Activated naive CD4-positive, alpha-beta T cell treated with anti-CD3 and anti-CD28 coated beads, Interleukin-2, amount 10 ng/mL, durations not matched to agents 7 days and 5 days (primary cell): ENCODE measurements at regions not wholly inside any gene's neighbourhood (a gene's known extent, or its start where the extent isn't known, plus 50 kb on each side); places are given as distances from the start of the nearest gene placed in this dataset.

Experiments used
- CTCF ChIA-PET: fragments of 350-600 bp; sonication (Branson Sonifier 250); formaldehyde crosslinking; loops from one replicate; lab custom pipeline; 2021; ENCODE audit warnings: antibody characterized with exemption; lab: Charles Lee
- DNase-seq: peaks from one replicate; pipeline ENCODE4 v3.0.0-alpha.2; 2020
- H3K27ac Mint-ChIP-seq: one replicate; pipeline ENCODE4 v1.8.0; 2021; ENCODE audit warnings: mild to moderate bottlenecking, moderate library complexity, mixed read lengths
- H3K27me3 Mint-ChIP-seq: one replicate; pipeline ENCODE4 v1.8.0; 2021; ENCODE audit warnings: mild to moderate bottlenecking, mixed read lengths
- H3K36me3 Mint-ChIP-seq: one replicate; pipeline ENCODE4 v1.8.0; 2021; ENCODE audit warnings: mixed read lengths
- H3K4me1 Mint-ChIP-seq: one replicate; pipeline ENCODE4 v1.8.0; 2021; ENCODE audit warnings: mixed read lengths
- H3K4me3 Mint-ChIP-seq: one replicate; pipeline ENCODE4 v1.8.0; 2021; ENCODE audit warnings: mild to moderate bottlenecking, moderate library complexity, mixed read lengths
- H3K9me3 Mint-ChIP-seq: one replicate; pipeline ENCODE4 v1.8.0; 2021; ENCODE audit warnings: mixed read lengths

DNA sequence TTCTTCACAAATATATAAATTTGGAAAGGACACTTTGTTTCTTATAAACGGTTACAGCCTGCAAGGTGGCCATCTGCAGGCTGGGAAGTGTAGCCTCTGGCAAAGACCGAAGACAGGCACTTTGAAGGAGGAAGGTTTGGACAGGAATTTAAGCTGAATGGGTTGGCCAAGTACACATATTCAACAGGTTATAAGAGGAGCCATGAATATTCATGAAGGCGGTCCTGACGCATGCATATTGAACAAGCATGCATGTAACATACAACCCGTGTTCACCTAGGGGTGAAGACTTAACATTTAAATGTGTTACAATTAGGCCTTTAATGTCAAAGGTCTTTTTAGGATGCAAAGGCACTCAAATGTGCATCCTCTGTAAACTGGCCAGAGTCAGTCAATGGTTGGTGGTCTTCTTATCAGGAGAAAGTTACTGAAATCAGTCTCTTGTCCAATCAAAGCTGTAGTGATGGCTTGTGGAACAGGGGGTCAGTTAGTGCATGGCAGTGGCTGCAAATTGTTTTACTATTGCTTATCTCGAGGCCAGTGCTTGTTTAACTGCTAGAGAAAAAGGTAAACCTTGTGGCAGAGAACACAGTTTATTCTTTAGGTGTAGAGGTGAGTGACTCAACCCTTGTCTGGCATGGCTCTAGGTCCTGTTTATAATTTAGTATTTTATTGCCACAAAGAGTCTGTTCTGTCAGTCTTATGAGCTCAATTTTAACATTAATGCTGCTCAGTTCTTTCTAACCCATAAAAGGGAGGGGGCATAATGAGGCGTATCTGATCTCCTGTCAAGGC lies 70.3 kb upstream of the F3 start:
- no peak overlapping the region for H3K4me3 Mint-ChIP-seq
- no peaks in the 10 kb centered on the region for H3K36me3 Mint-ChIP-seq
- H3K27me3 Mint-ChIP-seq: peaks cover 9% of the 10 kb centered on the region
- H3K9me3 Mint-ChIP-seq: no peaks in the 10 kb centered on the region
- DNase-seq: no peak
- H3K4me1 Mint-ChIP-seq: peaks cover 2% of the 10 kb centered on the region
- no peak overlapping the region for H3K27ac Mint-ChIP-seq
- CTCF ChIA-PET: interaction anchor here (1.1 kb wide), 1 partner anchor 57 kb away, joined by 3 read pairs; no protein-coding TSS in a partner anchor

DNA sequence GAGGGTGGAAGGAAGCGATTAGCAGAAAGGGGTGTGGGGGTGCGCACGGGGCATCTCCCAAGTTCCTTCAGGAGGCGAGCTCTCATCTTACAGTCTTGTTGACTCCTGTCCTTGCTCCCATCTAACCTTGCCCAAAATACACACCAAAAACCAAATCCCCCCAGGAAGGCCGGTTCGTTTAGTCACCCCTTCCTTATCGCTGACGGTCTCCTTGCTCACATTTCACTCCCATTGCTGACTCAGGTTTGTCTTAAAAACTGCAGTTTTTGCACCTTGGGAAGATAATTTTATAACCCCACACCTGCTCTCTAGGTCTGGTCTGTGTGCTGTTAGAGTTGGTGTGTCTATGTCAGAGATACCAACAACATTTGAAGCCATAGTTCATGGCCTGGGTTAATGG lies 68.1 kb upstream of the F3 start:
- H3K4me3 Mint-ChIP-seq: no peak overlapping the region
- no peaks in the 10 kb centered on the region for H3K36me3 Mint-ChIP-seq
- no peak overlapping the region for H3K27ac Mint-ChIP-seq
- CTCF ChIA-PET: no interaction called here
- no peak for DNase-seq
- H3K27me3 Mint-ChIP-seq: peaks cover 10% of the 10 kb centered on the region
- H3K4me1 Mint-ChIP-seq: no peaks in the 10 kb centered on the region
- H3K9me3 Mint-ChIP-seq: no peaks in the 10 kb centered on the region

DNA sequence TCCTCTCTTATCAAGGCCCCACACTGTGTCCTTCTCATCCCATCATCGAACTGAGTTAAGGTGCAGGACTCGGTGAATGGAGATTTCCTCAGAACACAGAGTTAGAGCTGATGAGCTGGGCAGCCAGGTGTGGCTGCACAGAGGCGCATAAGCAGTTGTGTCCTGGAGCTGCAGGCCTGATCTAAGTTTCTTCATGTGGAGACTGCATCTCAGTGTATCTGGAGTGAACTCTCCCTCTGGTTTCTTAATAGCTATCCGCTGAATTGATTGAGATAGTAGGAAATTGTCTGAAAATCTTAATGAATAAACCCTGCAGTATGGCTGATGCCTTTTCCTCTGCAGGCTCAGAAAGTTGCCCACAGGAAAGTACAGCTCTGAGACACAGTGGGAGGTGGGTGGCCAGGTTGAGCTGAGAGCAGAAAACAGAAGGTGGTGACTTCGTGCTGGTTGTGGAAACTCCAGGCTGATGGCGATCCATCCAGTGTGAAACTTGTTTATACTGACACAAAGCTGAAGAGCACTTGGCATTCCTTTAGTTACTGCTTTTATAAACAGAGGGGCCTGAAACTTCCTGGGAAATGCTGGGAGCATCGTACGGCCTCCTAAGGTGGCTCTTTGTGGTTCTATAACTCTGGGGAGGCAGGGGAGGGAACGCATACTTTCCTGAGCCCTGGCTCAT lies 67.4 kb upstream of the F3 start:
- H3K36me3 Mint-ChIP-seq: no peaks in the 10 kb centered on the region
- H3K4me3 Mint-ChIP-seq: no peak overlapping the region
- H3K27ac Mint-ChIP-seq: no peak overlapping the region
- H3K4me1 Mint-ChIP-seq: no peaks in the 10 kb centered on the region
- H3K9me3 Mint-ChIP-seq: no peaks in the 10 kb centered on the region
- peaks cover 15% of the 10 kb centered on the region for H3K27me3 Mint-ChIP-seq
- no peak for DNase-seq
- CTCF ChIA-PET: no interaction called here

DNA sequence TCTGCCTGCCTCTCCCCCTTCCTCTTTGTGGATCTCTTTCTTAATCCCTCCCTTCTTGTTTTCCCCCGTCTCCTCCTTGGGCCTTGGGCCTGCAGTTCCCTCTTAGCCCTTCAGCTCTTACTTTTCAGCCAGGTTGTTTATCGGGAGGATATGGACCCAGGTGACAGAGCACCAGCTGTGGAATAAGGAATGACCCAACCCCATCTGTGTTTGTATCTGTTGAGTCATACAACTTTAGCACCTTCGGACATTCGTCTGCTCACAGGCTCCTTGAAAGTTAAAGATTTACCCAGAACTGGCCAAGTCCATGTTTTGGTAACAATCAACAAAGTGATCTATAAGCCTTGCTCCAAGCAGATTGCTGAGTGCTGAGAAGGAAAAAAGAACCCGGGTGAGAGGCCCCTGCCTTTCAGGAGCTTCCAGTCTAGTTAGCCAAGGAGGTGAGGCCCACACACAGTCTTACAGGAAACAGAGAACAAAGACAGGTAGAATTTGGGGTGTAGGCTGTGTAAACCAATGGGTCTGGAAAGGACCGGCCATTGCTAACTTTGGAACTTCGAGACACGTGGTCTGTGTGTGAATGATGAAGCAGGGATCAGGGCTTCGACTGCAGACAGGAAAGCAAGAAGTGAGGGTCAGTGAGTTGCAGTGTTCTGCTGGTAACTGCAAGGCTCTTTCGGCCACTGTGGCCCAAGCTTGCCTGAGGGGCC lies 66.7 kb upstream of the F3 start:
- H3K27ac Mint-ChIP-seq: no peak overlapping the region
- DNase-seq: no peak
- CTCF ChIA-PET: no interaction called here
- peaks cover 22% of the 10 kb centered on the region for H3K27me3 Mint-ChIP-seq
- peaks cover under 1% of the 10 kb centered on the region for H3K4me1 Mint-ChIP-seq
- no peaks in the 10 kb centered on the region for H3K36me3 Mint-ChIP-seq
- H3K9me3 Mint-ChIP-seq: no peaks in the 10 kb centered on the region
- no peak overlapping the region for H3K4me3 Mint-ChIP-seq

DNA sequence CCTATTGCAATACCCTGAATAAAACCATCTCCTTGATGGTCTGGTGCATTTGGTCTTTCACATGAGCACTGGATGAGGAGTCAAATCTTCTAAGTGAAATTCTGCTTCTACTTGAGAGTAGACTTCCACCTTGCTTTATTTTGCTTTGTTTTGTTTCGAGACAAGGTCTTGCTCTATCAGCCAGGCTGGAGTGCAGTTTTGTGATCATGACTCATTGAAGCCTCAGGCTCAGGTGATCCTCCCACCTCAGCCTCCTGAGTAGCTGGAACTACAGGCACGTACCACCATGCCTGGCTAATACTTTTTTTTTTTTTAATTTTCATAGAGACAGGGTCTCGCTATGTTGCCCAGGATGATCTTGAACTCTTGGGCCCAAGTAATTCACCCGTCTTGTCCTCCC lies 65.8 kb upstream of the F3 start:
- Mint-ChIP-seq H3K9me3 (no peaks in the 10 kb centered on the region), H3K36me3 (no peaks in the 10 kb centered on the region), H3K4me3 (no peak overlapping the region), H3K27me3 (peaks cover 28% of the 10 kb centered on the region), H3K4me1 (peaks cover 9% of the 10 kb centered on the region), H3K27ac (no peak overlapping the region)
- no peak for DNase-seq
- CTCF ChIA-PET: no interaction called here

DNA sequence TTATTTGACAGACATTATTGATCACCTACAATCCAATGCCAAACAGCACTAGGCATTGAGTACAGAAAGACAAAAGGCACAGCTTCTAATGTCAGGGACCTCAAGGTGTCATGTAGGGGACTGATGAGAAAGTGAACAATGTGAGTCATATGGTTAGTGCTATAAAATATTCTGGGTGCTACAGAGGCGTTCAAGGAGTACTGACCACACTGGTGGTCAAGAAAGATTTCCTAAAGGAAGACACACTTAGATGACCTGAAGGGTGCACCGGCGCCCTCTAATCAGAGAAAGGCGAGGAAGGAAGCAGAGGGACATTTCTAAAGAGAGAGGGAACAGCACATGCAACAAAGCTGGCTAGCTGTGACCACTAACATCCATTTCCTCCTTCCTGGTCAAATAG lies 64.9 kb upstream of the F3 start:
- peaks cover 29% of the 10 kb centered on the region for H3K27me3 Mint-ChIP-seq
- DNase-seq: no peak
- H3K4me1 Mint-ChIP-seq: peaks cover 17% of the 10 kb centered on the region
- no peaks in the 10 kb centered on the region for H3K9me3 Mint-ChIP-seq
- no peak overlapping the region for H3K27ac Mint-ChIP-seq
- CTCF ChIA-PET: interaction anchor here (1.6 kb wide), 1 partner anchor 580 kb away, joined by 3 read pairs; no protein-coding TSS in a partner anchor
- H3K36me3 Mint-ChIP-seq: no peaks in the 10 kb centered on the region
- no peak overlapping the region for H3K4me3 Mint-ChIP-seq

DNA sequence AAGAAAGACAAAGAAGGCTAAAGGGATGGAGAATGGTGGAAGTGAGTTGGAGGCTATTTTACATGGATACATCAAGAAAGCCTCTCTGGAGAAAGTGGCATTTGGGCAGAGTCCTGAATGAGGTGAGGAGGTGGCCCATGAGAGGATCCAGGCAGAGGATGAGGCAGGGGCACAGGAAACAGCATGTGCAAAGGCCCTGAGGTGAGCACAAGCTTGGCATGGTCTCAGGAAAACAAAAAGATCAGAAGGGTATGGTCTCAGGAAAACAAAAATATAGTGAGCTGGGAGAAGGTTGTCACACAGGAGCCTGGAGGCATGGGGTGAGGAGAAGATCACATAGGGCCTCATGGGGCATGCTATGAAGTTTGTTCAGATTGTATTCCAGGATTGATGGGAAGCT lies 62.1 kb upstream of the F3 start:
- Mint-ChIP-seq H3K27ac (no peak overlapping the region), H3K4me3 (no peak overlapping the region), H3K4me1 (peaks cover 17% of the 10 kb centered on the region), H3K27me3 (peaks cover 48% of the 10 kb centered on the region), H3K36me3 (no peaks in the 10 kb centered on the region), H3K9me3 (no peaks in the 10 kb centered on the region)
- no peak for DNase-seq
- CTCF ChIA-PET: interaction anchor here (1.2 to 1.5 kb wide), 2 partner anchors 61 to 481 kb away, joined by 3 read pairs; no protein-coding TSS in a partner anchor

DNA sequence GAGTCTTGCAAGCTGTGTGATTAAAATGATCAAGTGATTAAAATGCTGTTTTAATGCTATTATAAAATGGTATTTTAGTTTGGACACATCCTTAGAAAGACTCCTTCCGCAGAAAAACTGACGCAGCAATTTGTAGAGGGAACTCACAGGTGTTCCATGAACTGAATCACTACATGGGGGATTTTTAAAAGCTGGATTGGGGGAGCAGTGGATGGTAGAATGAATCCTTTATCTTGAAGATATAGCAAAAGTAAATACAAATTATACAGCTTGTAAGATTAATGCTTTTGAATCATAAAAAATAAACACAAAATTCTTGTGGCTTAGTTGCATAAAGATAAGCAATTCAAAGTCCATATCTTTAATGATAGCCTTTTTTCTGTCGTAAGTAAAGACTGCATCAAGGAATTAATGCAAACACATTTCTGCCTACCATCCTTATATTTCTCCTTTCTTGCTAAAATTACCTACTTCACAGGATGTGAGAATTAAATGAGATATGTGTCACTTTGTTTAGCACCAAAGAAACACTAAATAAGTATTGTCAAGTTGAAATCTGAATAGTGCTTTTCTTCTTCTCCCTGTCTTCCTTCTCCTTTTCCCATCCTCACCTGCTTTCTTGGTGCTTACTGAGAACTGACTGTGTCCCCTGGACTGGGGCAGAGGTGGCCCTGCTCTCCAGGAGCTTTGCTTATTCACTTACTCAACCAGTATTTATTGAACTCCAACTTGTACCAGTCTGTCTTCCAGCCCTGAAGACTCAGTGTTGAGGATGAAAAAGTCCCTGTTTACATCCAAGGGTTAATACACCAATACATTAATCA lies 61.5 kb upstream of the F3 start:
- Mint-ChIP-seq H3K9me3 (no peaks in the 10 kb centered on the region), H3K27me3 (peaks cover 50% of the 10 kb centered on the region), H3K36me3 (no peaks in the 10 kb centered on the region), H3K4me3 (no peak overlapping the region), H3K27ac (peak overlapping the region; percentile 62), H3K4me1 (peaks cover 17% of the 10 kb centered on the region)
- CTCF ChIA-PET: interaction anchor here (1.5 kb wide), 1 partner anchor 482 kb away, joined by 3 read pairs; no protein-coding TSS in a partner anchor
- DNase-seq: no peak

DNA sequence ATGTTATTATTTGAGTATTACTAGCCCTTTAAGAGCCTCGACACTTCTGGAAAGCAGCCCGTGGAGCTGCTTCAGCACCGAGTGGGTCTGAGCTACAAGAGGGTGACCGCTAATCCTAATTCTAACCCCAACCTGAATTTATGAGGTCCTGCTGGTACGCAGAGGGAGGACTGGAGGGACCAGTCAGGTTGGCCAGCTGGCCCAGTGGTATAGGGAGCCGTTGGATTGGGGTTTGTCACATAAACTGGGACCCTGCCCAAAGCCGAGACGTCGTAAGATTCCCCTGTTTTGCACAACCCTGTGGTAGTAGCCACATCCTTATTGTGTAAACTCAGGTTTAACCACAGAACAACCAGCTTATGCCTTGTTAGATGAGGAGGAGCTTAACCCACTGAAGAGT lies 60.8 kb upstream of the F3 start:
- no peaks in the 10 kb centered on the region for H3K9me3 Mint-ChIP-seq
- CTCF ChIA-PET: interaction anchor here (0.7 to 1.5 kb wide), 2 partner anchors 86 to 482 kb away, joined by 3 read pairs; no protein-coding TSS in a partner anchor
- peak; percentile 44 for DNase-seq
- H3K36me3 Mint-ChIP-seq: no peaks in the 10 kb centered on the region
- peak overlapping the region; percentile 3 for H3K4me3 Mint-ChIP-seq
- peaks cover 17% of the 10 kb centered on the region for H3K4me1 Mint-ChIP-seq
- peaks cover 50% of the 10 kb centered on the region for H3K27me3 Mint-ChIP-seq
- H3K27ac Mint-ChIP-seq: no peak overlapping the region

DNA sequence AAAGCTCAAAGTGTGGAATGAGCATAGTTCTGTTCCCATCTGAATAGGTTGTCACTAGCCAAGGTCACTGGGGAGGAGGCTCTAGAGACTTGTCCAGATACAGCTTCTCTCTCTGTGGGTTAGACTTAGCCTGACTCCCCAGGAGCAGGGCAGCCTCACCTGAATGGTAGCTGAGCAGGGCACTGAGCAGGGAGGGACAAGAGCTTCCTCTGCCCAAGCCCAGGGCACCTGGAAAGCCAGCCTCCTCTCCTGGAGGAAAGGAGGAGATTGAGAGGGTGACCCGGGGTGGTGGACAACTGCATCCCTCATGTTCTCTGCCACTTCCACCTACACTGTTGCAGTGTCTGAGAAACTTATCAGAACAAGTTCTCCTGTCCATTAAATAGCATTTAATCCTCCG lies 59.0 kb upstream of the F3 start:
- Mint-ChIP-seq H3K27me3 (peaks cover 58% of the 10 kb centered on the region), H3K4me1 (peaks cover 17% of the 10 kb centered on the region), H3K36me3 (no peaks in the 10 kb centered on the region), H3K27ac (no peak overlapping the region), H3K9me3 (no peaks in the 10 kb centered on the region), H3K4me3 (no peak overlapping the region)
- DNase-seq: no peak
- CTCF ChIA-PET: no interaction called here

DNA sequence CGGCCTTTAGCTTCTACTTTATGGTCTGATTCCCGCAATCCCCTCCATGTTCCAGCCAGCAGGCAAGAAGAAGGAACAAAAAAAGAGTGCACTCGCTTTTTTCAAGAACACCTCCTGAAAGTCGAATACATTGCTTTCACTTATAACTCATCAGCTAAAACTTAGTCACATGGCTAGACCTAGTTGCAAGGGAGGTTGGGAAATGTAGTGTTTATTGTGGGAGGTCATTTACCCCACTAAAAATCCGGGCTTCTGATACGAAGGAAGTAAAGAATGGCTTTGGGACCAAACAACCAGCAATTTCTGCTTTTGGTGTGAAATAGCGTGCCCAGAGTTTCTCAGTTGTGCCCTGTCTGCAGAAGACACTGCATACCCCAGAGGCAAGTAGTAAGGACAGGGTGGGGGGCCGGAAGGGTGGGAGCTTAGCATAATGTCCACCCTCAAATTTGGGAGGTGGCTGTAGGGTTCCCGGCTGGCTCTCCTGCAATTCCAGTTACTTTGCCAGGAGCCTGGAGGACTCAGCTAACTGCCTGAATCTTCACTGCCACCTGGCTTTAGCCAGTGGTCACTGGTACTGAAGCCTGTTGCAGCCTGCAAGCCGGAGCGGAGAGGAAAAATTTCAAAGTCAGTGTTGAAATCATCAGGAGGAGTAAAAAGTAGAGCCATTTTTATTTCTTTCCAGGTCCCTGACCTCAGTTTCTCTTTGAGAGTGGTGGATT lies 57.7 kb upstream of the F3 start:
- CTCF ChIA-PET: no interaction called here
- H3K27me3 Mint-ChIP-seq: peaks cover 50% of the 10 kb centered on the region
- H3K36me3 Mint-ChIP-seq: no peaks in the 10 kb centered on the region

DNA sequence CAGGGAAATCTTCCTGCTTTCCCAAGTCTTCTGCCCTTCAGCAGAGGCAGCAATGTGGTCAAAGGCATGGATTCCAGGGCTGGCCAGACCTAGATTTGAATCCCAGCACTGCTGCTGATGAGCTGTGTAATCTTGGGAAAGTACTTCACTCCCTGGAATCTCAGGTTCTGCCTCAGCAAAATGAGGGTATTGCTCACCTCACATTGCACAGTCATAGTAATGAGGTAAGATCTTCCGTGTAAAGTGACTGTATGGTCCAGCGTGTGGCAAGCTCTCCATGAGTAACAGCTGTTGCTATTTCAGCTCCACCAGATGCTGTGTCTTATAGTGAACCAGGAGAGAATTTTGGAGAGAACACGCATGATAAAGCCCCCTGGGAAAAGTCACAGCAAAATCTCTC lies 56.1 kb upstream of the F3 start:
- Mint-ChIP-seq H3K4me3 (no peak overlapping the region), H3K9me3 (no peaks in the 10 kb centered on the region), H3K27me3 (peaks cover 43% of the 10 kb centered on the region), H3K27ac (no peak overlapping the region), H3K4me1 (peaks cover 12% of the 10 kb centered on the region), H3K36me3 (no peaks in the 10 kb centered on the region)
- CTCF ChIA-PET: interaction anchor here (1.1 kb wide), 1 partner anchor 208 kb away, joined by 3 read pairs; no protein-coding TSS in a partner anchor
- no peak for DNase-seq

More for the DNA sequence above, 57.7 kb upstream of the F3 start:
- Mint-ChIP-seq H3K4me3 (no peak overlapping the region), H3K4me1 (peaks cover 17% of the 10 kb centered on the region), H3K9me3 (no peaks in the 10 kb centered on the region), H3K27ac (no peak overlapping the region)
- no peak for DNase-seq

DNA sequence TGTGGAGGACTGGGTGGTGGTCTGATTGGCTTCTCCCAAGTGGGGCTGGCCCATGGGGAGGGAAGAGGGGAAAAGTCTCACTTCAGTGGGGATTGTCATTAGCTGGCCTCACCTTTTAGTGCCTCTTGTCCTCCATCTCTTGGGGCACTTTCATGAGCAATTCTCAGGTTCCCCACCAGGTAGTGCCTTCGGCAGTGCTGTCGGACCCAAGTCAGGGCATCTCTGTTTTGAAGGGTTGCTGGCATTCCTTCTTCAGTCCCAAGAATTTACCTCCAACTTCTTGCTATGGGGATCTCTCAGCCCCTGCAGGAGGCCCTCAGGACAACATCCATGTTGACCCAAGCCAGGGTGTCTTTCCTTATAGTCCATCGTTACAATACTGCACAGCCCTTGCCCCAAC lies 54.7 kb upstream of the F3 start:
- Mint-ChIP-seq H3K27ac (no peak overlapping the region), H3K4me1 (no peaks in the 10 kb centered on the region), H3K4me3 (no peak overlapping the region), H3K27me3 (peaks cover 38% of the 10 kb centered on the region), H3K9me3 (no peaks in the 10 kb centered on the region), H3K36me3 (no peaks in the 10 kb centered on the region)
- no peak for DNase-seq
- CTCF ChIA-PET: interaction anchor here (1.0 kb wide), 1 partner anchor 209 kb away, joined by 3 read pairs; no protein-coding TSS in a partner anchor
